MM.1S (cell line): ENCODE measurements at regions not wholly inside any gene's neighbourhood (a gene's known extent, or its start where the extent isn't known, plus 50 kb on each side); places are given as distances from the start of the nearest gene placed in this dataset.
"Not testable (repeated sequence)": the region's sequence is repeated elsewhere in the genome, so short reads cannot be mapped to it uniquely, and the experiment has no call there.

ENCODE experiments used
- DNase-seq: peaks from one replicate; pipeline ENCODE4 v3.0.0-alpha.2; 2015
- H2AFZ ChIP-seq: fragments of 300-600 bp; sonication (generic); 2 replicates; pipeline ENCODE4 v1.6.0; 2016; ENCODE audit warnings: antibody characterized with exemption, low read length
- H3F3A ChIP-seq: fragments of 300-600 bp; sonication (generic); 2 replicates; pipeline ENCODE4 v1.6.1; 2016; ENCODE audit warnings: mild to moderate bottlenecking, antibody characterized with exemption, low read length, moderate library complexity, mixed read lengths; ENCODE audit not compliant: insufficient read depth
- H3K27ac ChIP-seq: fragments of 300-600 bp; sonication (generic); 2 replicates; pipeline ENCODE4 v1.5.1; 2016; ENCODE audit warnings: mild to moderate bottlenecking, low read length
- H3K27me3 ChIP-seq: fragments of 300-600 bp; sonication (generic); replicated peaks from 2 replicates; pipeline ENCODE4 v1.6.0; 2016; ENCODE audit warnings: low read length; ENCODE audit not compliant: insufficient read depth
- H3K36me3 ChIP-seq: fragments of 300-600 bp; sonication (generic); replicated peaks from 2 replicates; pipeline ENCODE4 v1.6.1; 2016; ENCODE audit warnings: mild to moderate bottlenecking, low read length, mixed read lengths; ENCODE audit not compliant: insufficient read depth
- H3K4me1 ChIP-seq: fragments of 300-600 bp; sonication (generic); 2 replicates; pipeline ENCODE4 v1.6.1; 2016; ENCODE audit warnings: low read length, mixed read lengths
- H3K4me2 ChIP-seq: fragments of 300-600 bp; sonication (generic); 2 replicates; pipeline ENCODE4 v1.6.0; 2016; ENCODE audit warnings: low read depth, low read length
- H3K4me3 ChIP-seq: fragments of 300-600 bp; sonication (generic); 2 replicates; pipeline ENCODE4 v1.5.1; 2016; ENCODE audit warnings: low read length, mixed read lengths
- H3K79me2 ChIP-seq: fragments of 300-600 bp; sonication (generic); 2 replicates; pipeline ENCODE4 v1.6.1; 2016; ENCODE audit warnings: mixed run types, low read length, mixed read lengths
- H3K9ac ChIP-seq: fragments of 300-600 bp; sonication (generic); 2 replicates; pipeline ENCODE4 v1.6.1; 2016; ENCODE audit warnings: low read length, mixed read lengths
- H3K9me2 ChIP-seq: fragments of 300-600 bp; sonication (generic); replicated peaks from 2 replicates; pipeline ENCODE4 v1.6.1; 2016; ENCODE audit warnings: mild to moderate bottlenecking, low read length, mixed read lengths; ENCODE audit not compliant: insufficient read depth
- H3K9me3 ChIP-seq: fragments of 300-600 bp; sonication (generic); replicated peaks from 2 replicates; pipeline ENCODE4 v1.6.1; 2016; ENCODE audit warnings: mild to moderate bottlenecking, low read length, mixed read lengths; ENCODE audit not compliant: insufficient read depth
- H4K20me1 ChIP-seq: fragments of 300-600 bp; sonication (generic); 2 replicates; pipeline ENCODE4 v1.6.1; 2016; ENCODE audit warnings: mild to moderate bottlenecking, low read length, moderate library complexity, mixed read lengths; ENCODE audit not compliant: insufficient read depth
- CTCF ChIP-seq: fragments of 300-600 bp; sonication (generic); IDR thresholded peaks from 2 replicates; pipeline ENCODE4 v1.5.1; 2016; ENCODE audit warnings: antibody characterized with exemption, low read length, mixed read lengths
- EZH2 ChIP-seq: fragments of 300-600 bp; sonication (generic); optimal IDR thresholded peaks from 2 replicates; pipeline ENCODE3; 2017; ENCODE audit warnings: low read depth, mild to moderate bottlenecking, antibody characterized with exemption, low read length, mixed read lengths
- EZH2phosphoT487 ChIP-seq: fragments of 300-600 bp; sonication (generic); IDR thresholded peaks from 2 replicates; pipeline ENCODE4 v1.6.1; 2018; ENCODE audit warnings: antibody characterized with exemption, low read length

GRCh38 chr9:74095925-74096324 is 401.2 kb upstream of the RORB start:
- Histone ChIP-seq H3K36me3 (no peaks in the 10 kb centered on the region), H2AFZ (no peak overlapping the region), H3K4me1 (no peaks in the 10 kb centered on the region), H3K9me2 (no peaks in the 10 kb centered on the region), H3K27me3 (no peaks in the 10 kb centered on the region), H4K20me1 (no peaks in the 10 kb centered on the region), H3K79me2 (no peaks in the 10 kb centered on the region), H3K4me2 (no peak overlapping the region), H3K9ac (no peak overlapping the region), H3K27ac (no peak overlapping the region), H3F3A (no peaks in the 10 kb centered on the region), H3K9me3 (no peaks in the 10 kb centered on the region), H3K4me3 (no peak overlapping the region)
- no peak for DNase-seq
- TF ChIP-seq EZH2 (no peak), CTCF (no peak), EZH2phosphoT487 (no peak)

DNA sequence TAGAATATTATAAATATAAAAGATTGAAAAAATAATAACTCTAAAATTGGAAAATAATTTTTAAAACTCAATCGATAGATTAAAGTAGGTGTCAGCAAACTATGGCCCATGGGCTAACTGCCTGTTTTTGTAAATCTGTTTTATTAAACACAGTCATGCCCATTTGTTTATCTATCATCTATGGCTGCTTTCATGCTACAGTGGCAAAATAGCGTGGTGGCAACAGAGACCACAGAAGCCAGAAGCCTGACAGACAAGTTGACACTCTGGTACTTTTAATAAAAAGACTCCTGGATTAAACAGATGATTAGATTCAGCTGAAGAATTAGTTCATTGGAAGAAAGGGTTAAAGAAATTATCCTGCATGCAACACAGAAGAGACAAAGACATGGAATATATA is 400.7 kb upstream of the RORB start:
- Histone ChIP-seq H3K4me1 (no peaks in the 10 kb centered on the region), H2AFZ (no peak overlapping the region), H4K20me1 (no peaks in the 10 kb centered on the region), H3K9me2 (no peaks in the 10 kb centered on the region), H3K27me3 (no peaks in the 10 kb centered on the region), H3K36me3 (no peaks in the 10 kb centered on the region), H3K27ac (no peak overlapping the region), H3K4me3 (no peak overlapping the region), H3K79me2 (no peaks in the 10 kb centered on the region), H3K4me2 (no peak overlapping the region), H3F3A (no peaks in the 10 kb centered on the region), H3K9ac (no peak overlapping the region), H3K9me3 (no peaks in the 10 kb centered on the region)
- DNase-seq = no peak
- no peak for TF ChIP-seq CTCF
- no peak for TF ChIP-seq EZH2phosphoT487
- TF ChIP-seq EZH2 = no peak

GRCh38 chr9:74100042-74100441 is 397.1 kb upstream of the RORB start:
- Histone ChIP-seq H3K9me2 (no peaks in the 10 kb centered on the region), H2AFZ (no peak overlapping the region), H4K20me1 (no peaks in the 10 kb centered on the region), H3K4me3 (no peak overlapping the region), H3K27ac (no peak overlapping the region), H3K9ac (no peak overlapping the region), H3F3A (no peaks in the 10 kb centered on the region), H3K4me1 (no peaks in the 10 kb centered on the region), H3K9me3 (no peaks in the 10 kb centered on the region), H3K4me2 (no peak overlapping the region), H3K79me2 (no peaks in the 10 kb centered on the region), H3K27me3 (no peaks in the 10 kb centered on the region), H3K36me3 (no peaks in the 10 kb centered on the region)
- DNase-seq = no peak
- no peak for TF ChIP-seq CTCF

DNA sequence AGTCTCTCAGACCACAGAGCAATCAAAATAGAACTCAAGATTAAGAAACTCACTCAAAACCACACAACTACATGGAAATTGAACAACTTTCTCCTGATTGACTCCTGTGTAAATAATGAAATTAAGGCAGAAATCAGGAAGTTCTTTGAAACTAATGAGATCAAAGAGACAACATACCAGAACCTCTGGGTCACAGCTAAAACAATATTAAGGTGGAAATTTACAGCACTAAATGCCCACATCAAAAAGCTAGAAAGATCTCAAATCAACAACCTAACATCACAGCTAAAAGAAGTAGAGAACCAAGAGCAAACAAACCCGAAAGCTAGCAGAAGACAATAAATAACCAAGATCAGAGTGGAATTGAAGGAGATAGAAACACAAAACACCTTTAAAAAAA is 395.0 kb upstream of the RORB start:
- not testable (repeated sequence) for H3F3A ChIP-seq, H3K9ac ChIP-seq, H3K9me3 ChIP-seq, H3K9me2 ChIP-seq, H3K36me3 ChIP-seq, H3K4me2 ChIP-seq, H2AFZ ChIP-seq, H3K27ac ChIP-seq, H4K20me1 ChIP-seq, H3K79me2 ChIP-seq, H3K4me3 ChIP-seq, H3K4me1 ChIP-seq, DNase-seq, H3K27me3 ChIP-seq
